Calu3 (cell line): ENCODE measurements at regions not wholly inside any gene's neighbourhood (a gene's known extent, or its start where the extent isn't known, plus 50 kb on each side); places are given as distances from the start of the nearest gene placed in this dataset.

Experiments
- BruUV-seq: library from RNA; stranded (reverse); fragments of 400-500 nt; replicated peaks from 2 replicates; lab custom pipeline; 2021; lab: Mats Ljungman, UMichigan
- CTCF ChIA-PET: fragments of 300-600 bp; sonication (Branson Sonifier 250); formaldehyde crosslinking; loops from one replicate; lab custom pipeline; 2022; ENCODE audit warnings: antibody characterized with exemption; lab: Charles Lee
- DNase-seq: peaks from one replicate; pipeline ENCODE4 v3.0.0; 2022
- H3K27ac Mint-ChIP-seq: one replicate; pipeline ENCODE4 v1.8.0; 2022; ENCODE audit warnings: mixed read lengths; ENCODE audit not compliant: unreplicated experiment
- H3K27me3 Mint-ChIP-seq: one replicate; pipeline ENCODE4 v1.8.0; 2022; ENCODE audit warnings: mixed read lengths; ENCODE audit not compliant: unreplicated experiment
- H3K36me3 Mint-ChIP-seq: one replicate; pipeline ENCODE4 v1.8.0; 2022; ENCODE audit warnings: mild to moderate bottlenecking, moderate library complexity, mixed read lengths; ENCODE audit not compliant: insufficient read depth, unreplicated experiment
- H3K4me1 Mint-ChIP-seq: one replicate; pipeline ENCODE4 v1.8.0; 2022; ENCODE audit warnings: mild to moderate bottlenecking, low read depth, mixed read lengths; ENCODE audit not compliant: unreplicated experiment
- H3K4me3 Mint-ChIP-seq: one replicate; pipeline ENCODE4 v1.8.0; 2022; ENCODE audit warnings: mild to moderate bottlenecking, low read depth, moderate library complexity, mixed read lengths; ENCODE audit not compliant: unreplicated experiment
- H3K9me3 Mint-ChIP-seq: one replicate; pipeline ENCODE4 v1.8.0; 2022; ENCODE audit warnings: low read depth, mixed read lengths; ENCODE audit not compliant: unreplicated experiment
- CTCF ChIP-seq: fragments of 200-600 bp; IDR thresholded peaks from one replicate; pipeline ENCODE4 v1.8.0; 2022; ENCODE audit warnings: antibody characterized with exemption; ENCODE audit not compliant: unreplicated experiment
- intact Hi-C: fragments of 100-400 bp; cut with micrococcal nuclease; formaldehyde crosslinking; loops from one replicate; pipeline ENCODE4 v1.10.0; 2022; ENCODE audit not compliant: unreplicated experiment

- no peak for TF ChIP-seq CTCF
- Mint-ChIP-seq H3K27me3 (no peaks in the 10 kb centered on the region), H3K36me3 (no peaks in the 10 kb centered on the region), H3K9me3 (peaks cover 2% of the 10 kb centered on the region), H3K4me1 (no peaks in the 10 kb centered on the region), H3K4me3 (no peak overlapping the region), H3K27ac (no peak overlapping the region)
- intact Hi-C loops = no loop called here
- DNase-seq = no peak
- no TSS peak for BruUV-seq
- CTCF ChIA-PET = no interaction called here
Observed at GRCh38 chr4:18578307-18578706, 556.8 kb upstream of the LCORL start.

GRCh38 chr4:18572481-18572880 lies 550.9 kb upstream of the LCORL start:
- DNase-seq = no peak
- TF ChIP-seq CTCF = no peak
- H3K4me3 Mint-ChIP-seq = no peak overlapping the region
- H3K36me3 Mint-ChIP-seq = no peaks in the 10 kb centered on the region
- CTCF ChIA-PET = no interaction called here
- intact Hi-C loops = no loop called here
- H3K27me3 Mint-ChIP-seq = no peaks in the 10 kb centered on the region
- no peaks in the 10 kb centered on the region for H3K4me1 Mint-ChIP-seq
- no TSS peak for BruUV-seq
- H3K9me3 Mint-ChIP-seq = peaks cover 7% of the 10 kb centered on the region
- no peak overlapping the region for H3K27ac Mint-ChIP-seq

- Mint-ChIP-seq H3K4me3 (no peak overlapping the region), H3K9me3 (peaks cover 7% of the 10 kb centered on the region), H3K36me3 (no peaks in the 10 kb centered on the region), H3K4me1 (no peaks in the 10 kb centered on the region), H3K27me3 (no peaks in the 10 kb centered on the region), H3K27ac (no peak overlapping the region)
- BruUV-seq = no TSS peak
- intact Hi-C loops = no loop called here
- TF ChIP-seq CTCF = no peak
- CTCF ChIA-PET = no interaction called here
- DNase-seq = no peak
Observed at GRCh38 chr4:18571301-18571761, 549.8 kb upstream of the LCORL start.

GRCh38 chr4:18570370-18570769 lies 548.8 kb upstream of the LCORL start:
- H3K27me3 Mint-ChIP-seq = no peaks in the 10 kb centered on the region
- CTCF ChIA-PET = interaction anchor here (0.5 kb wide), 1 partner anchor 584 kb away, joined by 4 read pairs; no protein-coding TSS in a partner anchor
- TF ChIP-seq CTCF = no peak
- no peak overlapping the region for H3K4me3 Mint-ChIP-seq
- intact Hi-C loops = no loop called here
- no TSS peak for BruUV-seq
- peaks cover 7% of the 10 kb centered on the region for H3K9me3 Mint-ChIP-seq
- no peak overlapping the region for H3K27ac Mint-ChIP-seq
- no peaks in the 10 kb centered on the region for H3K4me1 Mint-ChIP-seq
- DNase-seq = no peak
- H3K36me3 Mint-ChIP-seq = no peaks in the 10 kb centered on the region
